ENCODE measurements at regions not wholly inside any gene's neighbourhood (a gene's known extent, or its start where the extent isn't known, plus 50 kb on each side); places are given as distances from the start of the nearest gene placed in this dataset.

DNA sequence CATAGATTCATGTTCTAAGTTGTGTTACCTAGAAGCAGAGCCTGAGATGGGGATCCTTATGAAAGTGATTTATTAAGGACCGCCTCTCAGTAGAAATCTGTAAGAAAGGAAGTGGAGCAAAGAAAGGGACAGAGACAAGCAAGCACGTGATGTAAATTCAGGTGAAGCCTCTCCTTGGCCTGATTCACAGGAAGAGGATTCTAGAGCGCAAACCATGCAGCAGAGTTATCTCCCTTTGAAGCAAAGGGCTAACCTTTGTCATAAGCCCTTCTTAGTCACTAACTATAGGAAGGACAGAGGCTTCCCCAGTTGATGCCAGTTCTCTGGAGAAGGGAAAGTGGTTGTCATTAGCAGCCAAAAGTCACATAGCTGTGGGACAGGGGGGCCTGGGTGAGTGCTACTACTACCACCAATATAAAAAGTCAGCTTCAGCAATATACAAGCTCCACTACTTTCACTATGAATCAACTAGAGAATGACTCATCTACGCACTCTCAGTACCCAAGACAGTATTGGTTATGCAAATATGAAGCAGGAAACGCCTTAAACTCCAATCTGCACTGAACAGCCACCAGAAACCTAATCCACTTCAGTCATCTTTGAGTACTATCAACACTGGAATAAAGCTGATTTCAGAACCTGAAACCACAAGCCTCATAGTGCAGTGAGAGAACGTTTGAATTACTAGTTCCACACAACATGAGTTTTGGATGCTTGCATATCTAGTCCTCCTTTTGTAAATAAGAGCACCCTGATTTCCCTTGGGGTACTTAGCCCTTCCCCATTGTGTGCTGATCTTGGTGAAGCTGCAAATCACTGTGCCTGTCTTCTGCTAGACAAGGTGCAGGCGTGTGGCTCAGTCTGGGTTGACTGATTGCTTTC is 162.7 kb downstream of the ZNF608 start:
- H3K4me3 Mint-ChIP-seq = no peak overlapping the region
- H3K9me3 Mint-ChIP-seq = peaks cover 9% of the 10 kb centered on the region
- TF ChIP-seq CTCF (IDR thresholded peaks at IDR 0.05; ENCODE audit: unreplicated experiment) = no peak
- H3K27me3 Mint-ChIP-seq (ENCODE audit: low read depth) = no peaks in the 10 kb centered on the region
- peaks cover 39% of the 10 kb centered on the region for H3K4me1 Mint-ChIP-seq
- peaks cover 2% of the 10 kb centered on the region for H3K36me3 Mint-ChIP-seq
- DNase-seq (ENCODE audit: low spot score in 2 of 2, unreplicated experiment in 2 of 2) = no peak
- no peak overlapping the region for H3K27ac Mint-ChIP-seq

- H3K27me3 Mint-ChIP-seq (ENCODE audit: low read depth) = no peaks in the 10 kb centered on the region
- peak overlapping the region; percentile 80 for H3K27ac Mint-ChIP-seq
- peaks cover 2% of the 10 kb centered on the region for H3K36me3 Mint-ChIP-seq
- no peak for TF ChIP-seq CTCF (IDR thresholded peaks at IDR 0.05; ENCODE audit: unreplicated experiment)
- no peak for DNase-seq (ENCODE audit: low spot score in 2 of 2, unreplicated experiment in 2 of 2)
- peaks cover 9% of the 10 kb centered on the region for H3K9me3 Mint-ChIP-seq
- no peak overlapping the region for H3K4me3 Mint-ChIP-seq
- peaks cover 36% of the 10 kb centered on the region for H3K4me1 Mint-ChIP-seq
Measured at GRCh38 chr5:124582561-124582840, 163.9 kb downstream of the ZNF608 start.

DNA sequence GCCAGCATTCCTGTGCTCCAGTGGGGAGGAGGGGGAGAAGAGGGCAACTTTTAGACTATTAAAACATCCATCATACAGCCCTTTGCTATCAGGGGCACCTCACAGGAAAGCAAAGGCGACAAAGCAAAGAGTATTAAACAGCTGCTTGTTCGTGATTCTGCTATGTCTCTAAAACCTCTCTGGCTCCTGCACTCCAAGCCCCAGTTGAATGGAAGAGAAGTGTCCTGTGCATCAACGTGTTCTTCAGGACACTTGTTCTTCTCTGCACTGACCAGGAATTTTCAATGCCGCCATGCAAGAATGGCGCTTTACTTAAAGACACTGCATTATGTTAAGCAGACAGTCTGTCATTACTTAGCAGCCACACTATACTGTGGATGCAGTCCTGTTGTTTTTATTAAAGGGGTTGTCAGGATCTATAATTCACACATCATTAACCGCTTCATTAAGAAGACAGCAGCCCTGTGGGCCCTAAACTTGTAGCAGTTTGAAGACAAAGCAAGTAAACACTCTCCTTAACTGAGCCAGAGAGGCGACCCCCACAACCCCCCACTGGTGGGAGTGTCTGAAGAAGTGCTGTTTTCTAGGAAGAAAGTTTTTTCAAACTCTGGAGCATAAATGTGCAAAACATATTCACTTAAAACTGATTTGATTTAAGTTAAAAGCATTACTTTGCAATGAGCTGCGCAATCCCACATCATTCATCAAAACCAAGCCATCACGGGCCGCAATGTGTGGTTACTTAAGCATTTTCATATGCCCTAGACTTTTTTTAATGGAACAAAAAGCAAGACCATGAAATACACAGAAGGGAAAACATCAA is 164.5 kb downstream of the ZNF608 start:
- no peak for TF ChIP-seq CTCF (IDR thresholded peaks at IDR 0.05; ENCODE audit: unreplicated experiment)
- Mint-ChIP-seq H3K27me3 (ENCODE audit: low read depth) (no peaks in the 10 kb centered on the region), H3K4me3 (peak overlapping the region; percentile 6)

GRCh38 chr5:124580925-124581737 is 165.3 kb downstream of the ZNF608 start:
- peak overlapping the region; percentile 80 for H3K27ac Mint-ChIP-seq
- peak in 1 of 2 experiments; percentile 52 for DNase-seq (ENCODE audit: low spot score in 2 of 2, unreplicated experiment in 2 of 2)
- H3K27me3 Mint-ChIP-seq (ENCODE audit: low read depth) = no peaks in the 10 kb centered on the region
- no peaks in the 10 kb centered on the region for H3K36me3 Mint-ChIP-seq
- peak overlapping the region; percentile 6 for H3K4me3 Mint-ChIP-seq
- H3K4me1 Mint-ChIP-seq = peaks cover 37% of the 10 kb centered on the region
- TF ChIP-seq CTCF (IDR thresholded peaks at IDR 0.05; ENCODE audit: unreplicated experiment) = no peak
- H3K9me3 Mint-ChIP-seq = peaks cover 5% of the 10 kb centered on the region

More for the DNA sequence above, 164.5 kb downstream of the ZNF608 start:
- H3K4me1 Mint-ChIP-seq = peaks cover 34% of the 10 kb centered on the region
- peaks cover 2% of the 10 kb centered on the region for H3K36me3 Mint-ChIP-seq
- no peak for DNase-seq (ENCODE audit: low spot score in 2 of 2, unreplicated experiment in 2 of 2)
- peak overlapping the region; percentile 80 for H3K27ac Mint-ChIP-seq
- H3K9me3 Mint-ChIP-seq = peaks cover 9% of the 10 kb centered on the region

GRCh38 chr5:124580512-124580911 is 165.9 kb downstream of the ZNF608 start:
- Mint-ChIP-seq H3K36me3 (no peaks in the 10 kb centered on the region), H3K27ac (peak overlapping the region; percentile 80), H3K4me3 (no peak overlapping the region), H3K9me3 (peaks cover under 1% of the 10 kb centered on the region), H3K4me1 (peaks cover 44% of the 10 kb centered on the region), H3K27me3 (ENCODE audit: low read depth) (no peaks in the 10 kb centered on the region)
- TF ChIP-seq CTCF (IDR thresholded peaks at IDR 0.05; ENCODE audit: unreplicated experiment) = no peak
- DNase-seq (ENCODE audit: low spot score in 2 of 2, unreplicated experiment in 2 of 2) = no peak
